Trophoblast cell (in vitro differentiated cells and primary cell): ENCODE measurements at regions not wholly inside any gene's neighbourhood (a gene's known extent, or its start where the extent isn't known, plus 50 kb on each side); places are given as distances from the start of the nearest gene placed in this dataset.

ENCODE experiments used
- DNase-seq, 2 donors: peaks; one replicate each; pipeline ENCODE4 v3.0.0-alpha.2; 2016
- H2AFZ ChIP-seq: 2 replicates; pipeline ENCODE4 v1.6.1; 2013; ENCODE audit warnings: low read length, moderate library complexity, mild to moderate bottlenecking; ENCODE audit not compliant: insufficient read depth, poor library complexity
- H2AK5ac ChIP-seq: 2 replicates; pipeline ENCODE4 v1.6.1; 2013; ENCODE audit warnings: mild to moderate bottlenecking, low read length
- H2BK120ac ChIP-seq: 2 replicates; pipeline ENCODE4 v1.6.1; 2013; ENCODE audit warnings: low read length, mild to moderate bottlenecking, moderate library complexity; ENCODE audit not compliant: insufficient read depth, poor library complexity
- H2BK12ac ChIP-seq: 2 replicates; pipeline ENCODE4 v1.6.1; 2013; ENCODE audit warnings: mild to moderate bottlenecking, low read length, moderate library complexity
- H2BK5ac ChIP-seq: 2 replicates; pipeline ENCODE4 v1.6.1; 2013; ENCODE audit warnings: low read length, low read depth, moderate library complexity, mild to moderate bottlenecking; ENCODE audit not compliant: poor library complexity
- H3K14ac ChIP-seq: 2 replicates; pipeline ENCODE4 v1.6.1; 2013; ENCODE audit warnings: mild to moderate bottlenecking, low read length
- H3K18ac ChIP-seq: 2 replicates; pipeline ENCODE4 v1.6.1; 2013; ENCODE audit warnings: mild to moderate bottlenecking, low read length
- H3K23ac ChIP-seq: 2 replicates; pipeline ENCODE4 v1.6.1; 2013; ENCODE audit warnings: low read length
- H3K27ac ChIP-seq: 2 replicates; pipeline ENCODE4 v1.5.1; 2013; ENCODE audit warnings: low read depth, mild to moderate bottlenecking, inconsistent platforms, low read length, moderate library complexity
- H3K27me3 ChIP-seq: 2 replicates; pipeline ENCODE4 v1.6.1; 2013; ENCODE audit warnings: inconsistent platforms, mild to moderate bottlenecking, low read length, moderate library complexity; ENCODE audit not compliant: insufficient read depth
- H3K36me3 ChIP-seq, 2 experiments: 1 replicate in 1 of 2; 2 replicates in 1 of 2; pipeline ENCODE4 v1.6.1; 2013; ENCODE audit warnings: low read length in 2 of 2, mild to moderate bottlenecking in 2 of 2, moderate library complexity in 1 of 2; ENCODE audit not compliant: insufficient read depth in 2 of 2, control insufficient read depth in 1 of 2
- H3K4ac ChIP-seq: 2 replicates; pipeline ENCODE4 v1.6.1; 2013; ENCODE audit warnings: low read depth, mild to moderate bottlenecking, low read length, moderate library complexity
- H3K4me1 ChIP-seq, 2 experiments: 1 replicate in 1 of 2; 2 replicates in 1 of 2; pipeline ENCODE4 v1.6.1; 2013; ENCODE audit warnings: low read length in 2 of 2, mild to moderate bottlenecking in 2 of 2, moderate library complexity in 1 of 2; ENCODE audit not compliant: insufficient read depth in 2 of 2, control insufficient read depth in 1 of 2
- H3K4me2 ChIP-seq: 2 replicates; pipeline ENCODE4 v1.6.1; 2013; ENCODE audit warnings: inconsistent platforms, mild to moderate bottlenecking, low read length, moderate library complexity
- H3K4me3 ChIP-seq: 2 replicates; pipeline ENCODE4 v1.5.1; 2013; ENCODE audit warnings: mild to moderate bottlenecking, low read depth, low read length, inconsistent platforms
- H3K79me1 ChIP-seq: one replicate; pipeline ENCODE4 v1.6.1; 2013; ENCODE audit warnings: low read length
- H3K79me2 ChIP-seq: 2 replicates; pipeline ENCODE4 v1.6.1; 2013; ENCODE audit warnings: low read length, mild to moderate bottlenecking; ENCODE audit not compliant: control insufficient read depth, insufficient read depth, poor library complexity
- H3K9ac ChIP-seq: 2 replicates; pipeline ENCODE4 v1.6.1; 2013; ENCODE audit warnings: mild to moderate bottlenecking, low read length
- H3K9me3 ChIP-seq: 2 replicates; pipeline ENCODE4 v1.6.1; 2013; ENCODE audit warnings: low read depth, mild to moderate bottlenecking, control low read depth, inconsistent platforms, low read length; ENCODE audit not compliant: insufficient read depth
- H4K12ac ChIP-seq: 2 replicates; pipeline ENCODE4 v1.6.1; 2013; ENCODE audit warnings: low read depth, mild to moderate bottlenecking, low read length, moderate library complexity
- H4K8ac ChIP-seq: 2 replicates; pipeline ENCODE4 v1.6.1; 2013; ENCODE audit warnings: low read depth, mild to moderate bottlenecking, low read length, moderate library complexity
- H4K91ac ChIP-seq: one replicate; pipeline ENCODE4 v1.6.1; 2013; ENCODE audit warnings: low read depth, mild to moderate bottlenecking, low read length, moderate library complexity
- WGBS: extraction: QIAGEN DNeasy Blood & Tissue Kit; methylation state at CpG from one replicate; pipeline ENCODE4 v1.1.7; 2013; ENCODE audit warnings: missing lambda C conversion rate; ENCODE audit not compliant: insufficient read length, insufficient coverage; ENCODE audit errors: extremely low coverage; 5-methylcytosine and 5-hydroxymethylcytosine counted together

DNA sequence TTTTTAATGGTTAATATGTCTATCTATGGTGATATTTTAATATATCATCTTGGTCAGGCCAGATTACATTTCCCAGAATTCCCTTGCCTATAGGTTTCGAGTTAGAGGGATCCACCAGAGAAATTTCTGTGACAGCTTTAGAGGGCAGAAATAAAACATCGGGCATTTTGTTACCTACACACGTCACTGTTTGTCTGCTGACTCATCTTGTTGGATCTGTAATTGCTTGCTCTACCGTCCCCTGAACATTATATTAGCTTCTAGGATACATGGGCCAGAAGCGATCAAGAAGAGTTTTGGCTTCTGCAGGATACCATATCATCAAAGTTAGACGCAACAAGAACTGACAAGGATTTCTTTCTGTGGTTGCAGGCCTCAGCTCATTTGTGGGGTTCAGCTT is 795.8 kb upstream of the GCFC2 start:
- Histone ChIP-seq H3K4me3 (no peak overlapping the region), H3K79me2 (no peaks in the 10 kb centered on the region), H3K14ac (no peak overlapping the region), H3K79me1 (no peaks in the 10 kb centered on the region), H2BK5ac (no peak overlapping the region), H3K27ac (no peak overlapping the region), H3K9me3 (no peaks in the 10 kb centered on the region), H3K9ac (no peak overlapping the region), H3K27me3 (no peaks in the 10 kb centered on the region), H2BK12ac (no peak overlapping the region), H2BK120ac (no peak overlapping the region), H4K8ac (no peak overlapping the region), H3K23ac (no peak overlapping the region), H4K12ac (no peak overlapping the region), H3K18ac (no peak overlapping the region), H3K4ac (no peak overlapping the region), H3K4me2 (no peak overlapping the region), H3K4me1 (no peaks in the 10 kb centered on the region), H2AK5ac (no peak overlapping the region), H2AFZ (no peak overlapping the region), H3K36me3 (no peaks in the 10 kb centered on the region), H4K91ac (no peak overlapping the region)
- WGBS: no CpG with 5 or more reads among the region's 6 CpGs
- no peak for DNase-seq

DNA sequence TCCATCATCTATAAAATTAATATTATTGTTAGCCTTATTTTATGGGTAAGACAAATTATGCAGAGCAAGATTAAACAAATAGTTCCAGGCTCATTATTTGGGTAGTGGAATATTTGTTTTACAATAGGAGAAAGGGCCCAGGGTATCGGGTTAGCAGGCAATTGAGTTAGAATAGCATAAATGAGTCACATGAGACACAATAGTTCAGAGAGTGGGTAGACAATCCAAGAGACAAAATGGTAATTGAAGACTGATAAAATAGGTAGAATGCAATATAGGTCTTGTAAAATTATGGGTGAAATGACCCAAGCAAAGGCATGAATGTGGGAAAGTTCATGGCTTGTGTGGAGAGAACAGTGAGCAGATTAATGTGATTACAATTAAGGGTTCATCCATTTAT is 790.9 kb upstream of the GCFC2 start:
- DNase-seq: no peak
- Histone ChIP-seq H3K18ac (no peak overlapping the region), H3K79me2 (no peaks in the 10 kb centered on the region), H4K12ac (no peak overlapping the region), H3K14ac (no peak overlapping the region), H3K27me3 (no peaks in the 10 kb centered on the region), H3K36me3 (no peaks in the 10 kb centered on the region), H3K9me3 (no peaks in the 10 kb centered on the region), H2BK120ac (no peak overlapping the region), H4K91ac (no peak overlapping the region), H2AFZ (no peak overlapping the region), H3K9ac (no peak overlapping the region), H2BK12ac (no peak overlapping the region), H3K4me3 (no peak overlapping the region), H3K79me1 (no peaks in the 10 kb centered on the region), H3K23ac (no peak overlapping the region), H3K4ac (no peak overlapping the region), H4K8ac (no peak overlapping the region), H3K4me1 (no peaks in the 10 kb centered on the region), H3K27ac (no peak overlapping the region), H2AK5ac (no peak overlapping the region), H3K4me2 (no peak overlapping the region), H2BK5ac (no peak overlapping the region)
- no CpG with 5 or more reads among the region's 1 CpG for WGBS

DNA sequence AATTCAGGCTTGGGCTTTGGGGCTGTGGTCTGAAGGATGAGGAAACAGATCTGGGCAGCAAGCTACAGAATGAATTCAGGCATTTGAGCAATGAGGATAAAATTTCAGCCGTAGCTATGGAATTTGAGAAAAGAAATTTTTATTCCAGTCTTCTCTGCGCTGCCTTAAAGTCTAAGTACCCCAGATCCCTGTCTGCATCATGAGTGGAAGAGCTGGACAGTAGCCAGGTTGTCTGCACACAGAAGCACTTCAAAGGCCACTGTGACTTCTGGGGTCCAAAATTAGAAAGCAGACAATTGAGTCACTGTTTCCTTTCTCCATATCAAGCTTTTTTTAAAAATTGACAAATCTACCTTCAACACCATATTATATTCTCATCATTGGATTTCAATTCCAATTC is 787.6 kb upstream of the GCFC2 start:
- Histone ChIP-seq H3K4me3 (no peak overlapping the region), H3K14ac (no peak overlapping the region), H3K79me1 (no peaks in the 10 kb centered on the region), H3K4ac (no peak overlapping the region), H4K91ac (no peak overlapping the region), H3K4me2 (no peak overlapping the region), H3K27me3 (no peaks in the 10 kb centered on the region), H3K9me3 (no peaks in the 10 kb centered on the region), H2BK5ac (no peak overlapping the region), H3K23ac (no peak overlapping the region), H2BK12ac (no peak overlapping the region), H2AFZ (no peak overlapping the region), H3K79me2 (no peaks in the 10 kb centered on the region), H2AK5ac (no peak overlapping the region), H3K4me1 (no peaks in the 10 kb centered on the region), H3K9ac (no peak overlapping the region), H4K8ac (no peak overlapping the region), H2BK120ac (no peak overlapping the region), H3K27ac (no peak overlapping the region), H3K18ac (no peak overlapping the region), H3K36me3 (no peaks in the 10 kb centered on the region), H4K12ac (no peak overlapping the region)
- DNase-seq: no peak
- WGBS: no CpG with 5 or more reads among the region's 2 CpGs

DNA sequence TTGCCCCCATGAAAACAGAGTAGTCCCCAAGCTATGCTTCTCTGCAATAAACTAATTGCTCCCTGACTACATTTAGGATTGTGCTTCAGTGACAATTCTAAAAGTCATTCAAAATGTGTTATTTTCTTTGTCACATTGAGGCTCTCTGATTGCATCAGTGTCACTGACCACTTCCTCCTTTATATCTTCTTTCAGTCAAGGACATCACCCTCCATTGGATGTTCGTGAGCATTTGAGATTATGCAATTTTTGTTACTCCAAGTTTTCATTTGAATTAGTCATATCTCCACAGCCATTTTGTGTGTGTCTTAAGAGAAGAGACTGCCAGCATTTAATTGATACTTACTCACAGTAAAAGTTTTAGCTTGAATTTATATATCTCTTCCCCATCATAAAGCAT is 780.8 kb upstream of the GCFC2 start:
- Histone ChIP-seq H2AFZ (no peak overlapping the region), H4K12ac (no peak overlapping the region), H3K4me3 (no peak overlapping the region), H3K27ac (no peak overlapping the region), H3K18ac (no peak overlapping the region), H3K14ac (no peak overlapping the region), H3K4me2 (no peak overlapping the region), H2BK120ac (no peak overlapping the region), H3K79me1 (no peaks in the 10 kb centered on the region), H2BK5ac (no peak overlapping the region), H3K9me3 (no peaks in the 10 kb centered on the region), H3K23ac (no peak overlapping the region), H3K79me2 (no peaks in the 10 kb centered on the region), H4K8ac (no peak overlapping the region), H3K4ac (no peak overlapping the region), H3K9ac (no peak overlapping the region), H3K4me1 (no peaks in the 10 kb centered on the region), H3K27me3 (no peaks in the 10 kb centered on the region), H2AK5ac (no peak overlapping the region), H2BK12ac (no peak overlapping the region), H4K91ac (no peak overlapping the region), H3K36me3 (no peaks in the 10 kb centered on the region)
- no CpG with 5 or more reads among the region's 1 CpG for WGBS
- DNase-seq: no peak
